ENCODE measurements at regions not wholly inside any gene's neighbourhood (a gene's known extent, or its start where the extent isn't known, plus 50 kb on each side); places are given as distances from the start of the nearest gene placed in this dataset.
"Not testable (repeated sequence)": the region's sequence is repeated elsewhere in the genome, so short reads cannot be mapped to it uniquely, and the experiment has no call there.

- no peak for DNase-seq (ENCODE audit: low read depth)
These were observed 1130.1 kb upstream of the CELF4 start for GRCh38 chr18:38695559-38696280.

- DNase-seq (ENCODE audit: low read depth), result no peak
These were observed 1127.5 kb upstream of the CELF4 start for GRCh38 chr18:38693104-38693503.

GRCh38 chr18:38690626-38691025 lies 1125.0 kb upstream of the CELF4 start:
- no peak for DNase-seq (ENCODE audit: low read depth)

- no peak for DNase-seq (ENCODE audit: low read depth)
These were observed 1122.8 kb upstream of the CELF4 start for GRCh38 chr18:38688416-38688815.

GRCh38 chr18:38670486-38670885 lies 1104.9 kb upstream of the CELF4 start:
- DNase-seq (ENCODE audit: low read depth), result no peak

GRCh38 chr18:38664929-38665328 lies 1099.3 kb upstream of the CELF4 start:
- no peak for DNase-seq (ENCODE audit: low read depth)

- no peak for DNase-seq (ENCODE audit: low read depth)
These were observed 1098.1 kb upstream of the CELF4 start for GRCh38 chr18:38663682-38664081.

- DNase-seq (ENCODE audit: low read depth), result no peak
These were observed 1097.7 kb upstream of the CELF4 start for GRCh38 chr18:38663270-38663669.

- no peak for DNase-seq (ENCODE audit: low read depth)
These were observed 1089.3 kb upstream of the CELF4 start for GRCh38 chr18:38654946-38655345.

- DNase-seq (ENCODE audit: low read depth), result no peak
These were observed 1086.1 kb upstream of the CELF4 start for GRCh38 chr18:38651736-38652135.

GRCh38 chr18:38648179-38648578 lies 1082.6 kb upstream of the CELF4 start:
- DNase-seq (ENCODE audit: low read depth), result no peak

GRCh38 chr18:38646296-38646695 lies 1080.7 kb upstream of the CELF4 start:
- DNase-seq (ENCODE audit: low read depth), result no peak

GRCh38 chr18:38644875-38645641 lies 1079.5 kb upstream of the CELF4 start:
- no peak for DNase-seq (ENCODE audit: low read depth)

GRCh38 chr18:38642711-38643110 lies 1077.1 kb upstream of the CELF4 start:
- no peak for DNase-seq (ENCODE audit: low read depth)

- not testable (repeated sequence) for DNase-seq (ENCODE audit: low read depth)
These were observed 1074.1 kb upstream of the CELF4 start for GRCh38 chr18:38639700-38640099.

- no peak for DNase-seq (ENCODE audit: low read depth)
These were observed 1070.3 kb upstream of the CELF4 start for GRCh38 chr18:38635709-38636430.

GRCh38 chr18:38634117-38634516 lies 1068.5 kb upstream of the CELF4 start:
- DNase-seq (ENCODE audit: low read depth), result no peak

GRCh38 chr18:38633333-38633732 lies 1067.7 kb upstream of the CELF4 start:
- DNase-seq (ENCODE audit: low read depth), result no peak

- no peak for DNase-seq (ENCODE audit: low read depth)
These were observed 1053.5 kb upstream of the CELF4 start for GRCh38 chr18:38619129-38619528.

- DNase-seq (ENCODE audit: low read depth), result no peak
These were observed 1050.7 kb upstream of the CELF4 start for GRCh38 chr18:38616306-38616705.

- no peak for DNase-seq (ENCODE audit: low read depth)
These were observed 1047.3 kb upstream of the CELF4 start for GRCh38 chr18:38612904-38613303.

GRCh38 chr18:38611036-38611964 lies 1045.7 kb upstream of the CELF4 start:
- DNase-seq (ENCODE audit: low read depth), result no peak

All from EH (cell line).